IMR-90 (cell line): ENCODE measurements at regions not wholly inside any gene's neighbourhood (a gene's known extent, or its start where the extent isn't known, plus 50 kb on each side); places are given as distances from the start of the nearest gene placed in this dataset.
A peak's percentile ranks its signal among the peaks of the same experiment; 100 is the strongest.

Source experiments
- ATAC-seq: fragments of 200-7000 bp; cut with Tn5 transposase; 2 replicates; pipeline ENCODE4 v1.9.1; 2020; ENCODE audit warnings: low read depth, mild to moderate bottlenecking, moderate library complexity
- BruUV-seq: library from RNA; stranded (reverse); fragments of 400-500 nt; replicated peaks from 2 replicates; lab custom pipeline; 2021; lab: Mats Ljungman, UMichigan
- CTCF ChIA-PET: fragments of 300-600 bp; formaldehyde crosslinking; extraction: SDS; loops from one replicate; lab custom pipeline; 2021; ENCODE audit warnings: antibody characterized with exemption; lab: Yijun Ruan, JAX
- POLR2A ChIA-PET: fragments of 300-600 bp; sonication (Branson Sonifier 250); formaldehyde crosslinking; loops from one replicate; lab custom pipeline; 2022; ENCODE audit warnings: antibody characterized with exemption; ENCODE audit not compliant: unreplicated experiment; lab: Charles Lee
- DNase-seq: peaks from one replicate; pipeline ENCODE4 v3.0.0; 2013
- H2AFZ ChIP-seq: replicated peaks from 2 replicates; pipeline ENCODE3; 2013; ENCODE audit warnings: low read length, mild to moderate bottlenecking; ENCODE audit not compliant: poor library complexity
- H2AK5ac ChIP-seq: 2 replicates; pipeline ENCODE4 v1.6.1; 2013; ENCODE audit warnings: low read depth, low read length, inconsistent platforms
- H2AK9ac ChIP-seq: replicated peaks from 2 replicates; pipeline ENCODE3; 2013; ENCODE audit warnings: mild to moderate bottlenecking, low read depth, low read length, moderate library complexity; ENCODE audit not compliant: poor library complexity
- H2BK120ac ChIP-seq: 2 replicates; pipeline ENCODE4 v1.6.1; 2013; ENCODE audit warnings: low read depth, low read length, inconsistent platforms
- H2BK15ac ChIP-seq: 3 replicates; pipeline ENCODE4 v1.6.1; 2013; ENCODE audit warnings: low read depth, low read length, inconsistent platforms
- H2BK20ac ChIP-seq: 2 replicates; pipeline ENCODE4 v1.6.1; 2013; ENCODE audit warnings: low read depth, mild to moderate bottlenecking, inconsistent platforms, low read length, moderate library complexity
- H2BK5ac ChIP-seq: 2 replicates; pipeline ENCODE4 v1.6.1; 2013; ENCODE audit warnings: mild to moderate bottlenecking, low read depth, low read length, inconsistent platforms; ENCODE audit not compliant: poor library complexity, severe bottlenecking
- H3K14ac ChIP-seq: replicated peaks from 2 replicates; pipeline ENCODE4 v1.6.1; 2013; ENCODE audit warnings: low read depth, low read length, inconsistent platforms
- H3K18ac ChIP-seq: 2 replicates; pipeline ENCODE4 v1.6.1; 2013; ENCODE audit warnings: low read depth, low read length, control low read depth
- H3K23ac ChIP-seq: 2 replicates; pipeline ENCODE4 v1.6.1; 2013; ENCODE audit warnings: low read depth, low read length, inconsistent platforms
- H3K27ac ChIP-seq: 2 replicates; pipeline ENCODE4 v1.5.1; 2013; ENCODE audit warnings: mild to moderate bottlenecking, control low read depth, low read length; ENCODE audit not compliant: insufficient read depth
- H3K27me3 ChIP-seq: 2 replicates; pipeline ENCODE4 v1.6.1; 2013; ENCODE audit warnings: low read length; ENCODE audit not compliant: control insufficient read depth, insufficient read depth
- H3K36me3 ChIP-seq: 2 replicates; pipeline ENCODE4 v1.6.1; 2013; ENCODE audit warnings: low read length, mixed read lengths; ENCODE audit not compliant: control insufficient read depth, insufficient read depth
- H3K4ac ChIP-seq: 2 replicates; pipeline ENCODE4 v1.6.1; 2013; ENCODE audit warnings: low read depth, low read length, inconsistent platforms
- H3K4me1 ChIP-seq: 2 replicates; pipeline ENCODE4 v1.6.1; 2013; ENCODE audit warnings: low read length, mixed read lengths; ENCODE audit not compliant: control insufficient read depth, insufficient read depth
- H3K4me2 ChIP-seq: 2 replicates; pipeline ENCODE4 v1.6.1; 2013; ENCODE audit warnings: low read depth, mild to moderate bottlenecking, control low read depth, low read length, moderate library complexity
- H3K4me3 ChIP-seq: 2 replicates; pipeline ENCODE4 v1.5.1; 2013; ENCODE audit warnings: low read depth, mild to moderate bottlenecking, control low read depth, low read length, moderate library complexity; ENCODE audit not compliant: insufficient read depth
- H3K56ac ChIP-seq: 2 replicates; pipeline ENCODE4 v1.6.1; 2013; ENCODE audit warnings: low read length, inconsistent platforms; ENCODE audit not compliant: insufficient read depth; ENCODE audit errors: extremely low read depth
- H3K79me1 ChIP-seq, 2 experiments: 2 replicates each; pipeline ENCODE4 v1.6.1; 2013; ENCODE audit warnings: low read length in 2 of 2, inconsistent platforms in 1 of 2, low read depth in 1 of 2
- H3K9ac ChIP-seq: 2 replicates; pipeline ENCODE4 v1.6.1; 2013; ENCODE audit warnings: low read depth, low read length, control low read depth
- H3K9me1 ChIP-seq: 2 replicates; pipeline ENCODE4 v1.6.1; 2013; ENCODE audit warnings: low read length, inconsistent platforms; ENCODE audit not compliant: insufficient read depth
- H3K9me3 ChIP-seq: 2 replicates; pipeline ENCODE4 v1.6.1; 2013; ENCODE audit warnings: low read length; ENCODE audit not compliant: control insufficient read depth, insufficient read depth
- H4K20me1 ChIP-seq: 2 replicates; pipeline ENCODE4 v1.6.1; 2013; ENCODE audit warnings: low read length, inconsistent platforms; ENCODE audit not compliant: insufficient read depth
- H4K5ac ChIP-seq: 2 replicates; pipeline ENCODE4 v1.6.1; 2013; ENCODE audit warnings: mild to moderate bottlenecking, low read depth, low read length, control low read depth
- H4K8ac ChIP-seq, 2 experiments: 2 replicates each; pipeline ENCODE4 v1.6.1; 2013; ENCODE audit warnings: low read depth in 2 of 2, low read length in 2 of 2, control low read depth in 1 of 2, inconsistent platforms in 1 of 2
- H4K91ac ChIP-seq: 2 replicates; pipeline ENCODE4 v1.6.1; 2013; ENCODE audit warnings: low read depth, low read length, inconsistent platforms; ENCODE audit not compliant: insufficient read depth
- BHLHE40 ChIP-seq: fragments of 150-350 bp; IDR thresholded peaks from 2 replicates; pipeline ENCODE4 v1.6.1; 2016; ENCODE audit warnings: mild to moderate bottlenecking, low read depth, low read length
- CEBPB ChIP-seq: IDR thresholded peaks from 2 replicates; pipeline ENCODE4 v1.6.1; 2012; ENCODE audit warnings: low read depth, low read length, improper control_type of control experiment
- CHD1 ChIP-seq: IDR thresholded peaks from 2 replicates; pipeline ENCODE4 v1.6.1; 2012; ENCODE audit warnings: low read depth, low read length, improper control_type of control experiment
- CTCF ChIP-seq: conservative IDR thresholded peaks from 2 replicates; pipeline ENCODE4 v1.5.1; 2012; ENCODE audit warnings: mild to moderate bottlenecking, low read depth, low read length, improper control_type of control experiment
- ELK1 ChIP-seq: fragments of 150-350 bp; IDR thresholded peaks from 2 replicates; pipeline ENCODE4 v1.6.1; 2016; ENCODE audit warnings: low read depth, mild to moderate bottlenecking, low read length, moderate library complexity, borderline replicate concordance
- FOS ChIP-seq: fragments of 150-350 bp; IDR thresholded peaks from 2 replicates; pipeline ENCODE4 v1.6.1; 2016; ENCODE audit warnings: low read depth, low read length
- MAFK ChIP-seq: IDR thresholded peaks from 2 replicates; pipeline ENCODE4 v1.6.1; 2012; ENCODE audit warnings: low read depth, low read length, improper control_type of control experiment
- MAZ ChIP-seq: IDR thresholded peaks from 2 replicates; pipeline ENCODE4 v1.6.1; 2012; ENCODE audit warnings: low read depth, mild to moderate bottlenecking, low read length, improper control_type of control experiment, moderate library complexity, borderline replicate concordance
- MXI1 ChIP-seq: IDR thresholded peaks from 2 replicates; pipeline ENCODE4 v1.6.1; 2012; ENCODE audit warnings: low read depth, mild to moderate bottlenecking, low read length, moderate library complexity, borderline replicate concordance
- NFE2L2 ChIP-seq: fragments of 150-350 bp; IDR thresholded peaks from 2 replicates; pipeline ENCODE4 v1.6.1; 2016; ENCODE audit warnings: low read depth, mild to moderate bottlenecking, low read length
- POLR2A ChIP-seq: IDR thresholded peaks from 2 replicates; pipeline ENCODE4 v1.6.1; 2012; ENCODE audit warnings: mild to moderate bottlenecking, low read depth, low read length
- RAD21 ChIP-seq: IDR thresholded peaks from 2 replicates; pipeline ENCODE4 v1.6.1; 2012; ENCODE audit warnings: low read length, improper control_type of control experiment
- RCOR1 ChIP-seq: IDR thresholded peaks from 2 replicates; pipeline ENCODE4 v1.6.1; 2012; ENCODE audit warnings: mild to moderate bottlenecking, low read length, improper control_type of control experiment; ENCODE audit not compliant: insufficient replicate concordance
- RFX5 ChIP-seq: IDR thresholded peaks from 2 replicates; pipeline ENCODE4 v1.8.0; 2012; ENCODE audit warnings: low read depth, mild to moderate bottlenecking, low read length, moderate library complexity
- SMC3 ChIP-seq: fragments of 150-350 bp; IDR thresholded peaks from 2 replicates; pipeline ENCODE4 v1.6.1; 2016; ENCODE audit warnings: low read depth, mild to moderate bottlenecking, antibody characterized with exemption, low read length, moderate library complexity
- USF2 ChIP-seq: fragments of 150-350 bp; IDR thresholded peaks from 2 replicates; pipeline ENCODE4 v1.6.1; 2017; ENCODE audit warnings: mild to moderate bottlenecking, antibody characterized with exemption, low read length, low read depth
- WGBS, 2 experiments: methylation state at CpG; one replicate each; pipeline versions ENCODE4 v1.1.5 to v1.1.7; 2013; ENCODE audit warnings: missing lambda C conversion rate in 2 of 2; ENCODE audit not compliant: insufficient read length in 1 of 2; ENCODE audit errors: extremely low coverage in 2 of 2; 5-methylcytosine and 5-hydroxymethylcytosine counted together
- dilution Hi-C: fragments of 300-500 bp; cut with HindIII; formaldehyde crosslinking; loops from one replicate; pipeline ENCODE4 v1.14.3; 2018; ENCODE audit warnings: low sequenced_read_pairs; ENCODE audit not compliant: unreplicated experiment
- in situ Hi-C: fragments of 300-500 bp; cut with MboI; formaldehyde crosslinking; loops from 3 replicates; pipeline ENCODE4 v1.14.3; 2019; ENCODE audit warnings: low sequenced_read_pairs, inconsistent platforms, mixed read lengths
- intact Hi-C: fragments of 100-400 bp; cut with micrococcal nuclease; formaldehyde crosslinking; loops from 2 replicates; pipeline ENCODE4 v1.10.0; 2022

- H4K20me1 ChIP-seq: no peaks in the 10 kb centered on the region
- no peaks in the 10 kb centered on the region for H3K4me1 ChIP-seq
- no peaks in the 10 kb centered on the region for H3K9me3 ChIP-seq
- H2AK9ac ChIP-seq: no peak overlapping the region
- ATAC-seq: no peak
- CTCF ChIA-PET: no interaction called here
- H3K4me3 ChIP-seq: no peak overlapping the region
- no peak overlapping the region for H3K56ac ChIP-seq
- H3K79me1 ChIP-seq: no peaks in the 10 kb centered on the region
- no peak overlapping the region for H4K91ac ChIP-seq
- intact Hi-C loops (no loop called here), dilution Hi-C loops (no loop called here), in situ Hi-C loops (no loop called here)
- H3K4ac ChIP-seq: no peak overlapping the region
- H3K23ac ChIP-seq: no peak overlapping the region
- WGBS, 2 experiments: no CpG with 5 or more reads among the region's 1 CpG
- no peak overlapping the region for H3K4me2 ChIP-seq
- H3K18ac ChIP-seq: no peak overlapping the region
- H3K9me1 ChIP-seq: no peaks in the 10 kb centered on the region
- H3K27ac ChIP-seq: no peak overlapping the region
- H2AFZ ChIP-seq: no peak overlapping the region
- no peak overlapping the region for H4K5ac ChIP-seq
- H4K8ac ChIP-seq: no peak overlapping the region
- peak overlapping the region; percentile 19 for H2BK5ac ChIP-seq
- no peaks in the 10 kb centered on the region for H3K36me3 ChIP-seq
- no peak overlapping the region for H2BK120ac ChIP-seq
- TF ChIP-seq MAFK (no peak), RCOR1 (no peak), BHLHE40 (no peak), USF2 (no peak), RAD21 (no peak), ELK1 (no peak), CEBPB (no peak), CHD1 (no peak), MXI1 (no peak), NFE2L2 (no peak), SMC3 (no peak), RFX5 (no peak), POLR2A (no peak), CTCF (no peak), MAZ (no peak), FOS (no peak)
- no peak overlapping the region for H3K14ac ChIP-seq
- peak; percentile 3 for DNase-seq
- H3K9ac ChIP-seq: no peak overlapping the region
- H3K27me3 ChIP-seq: no peaks in the 10 kb centered on the region; the same call in 1 of the 2 replicates
- no peak overlapping the region for H2BK15ac ChIP-seq
- H2BK20ac ChIP-seq: no peak overlapping the region
- no peak overlapping the region for H2AK5ac ChIP-seq
- BruUV-seq: no TSS peak
- POLR2A ChIA-PET: no interaction called here
Measured at GRCh38 chrX:40887476-40887875, 152.1 kb upstream of the MED14 start.
